MM.1S (cell line): ENCODE measurements at regions not wholly inside any gene's neighbourhood (a gene's known extent, or its start where the extent isn't known, plus 50 kb on each side); places are given as distances from the start of the nearest gene placed in this dataset.

ENCODE experiments used
- DNase-seq: peaks from one replicate; pipeline ENCODE4 v3.0.0-alpha.2; 2015
- H2AFZ ChIP-seq: fragments of 300-600 bp; sonication (generic); 2 replicates; pipeline ENCODE4 v1.6.0; 2016; ENCODE audit warnings: antibody characterized with exemption, low read length
- H3F3A ChIP-seq: fragments of 300-600 bp; sonication (generic); 2 replicates; pipeline ENCODE4 v1.6.1; 2016; ENCODE audit warnings: mild to moderate bottlenecking, antibody characterized with exemption, low read length, moderate library complexity, mixed read lengths; ENCODE audit not compliant: insufficient read depth
- H3K27ac ChIP-seq: fragments of 300-600 bp; sonication (generic); 2 replicates; pipeline ENCODE4 v1.5.1; 2016; ENCODE audit warnings: mild to moderate bottlenecking, low read length
- H3K27me3 ChIP-seq: fragments of 300-600 bp; sonication (generic); replicated peaks from 2 replicates; pipeline ENCODE4 v1.6.0; 2016; ENCODE audit warnings: low read length; ENCODE audit not compliant: insufficient read depth
- H3K36me3 ChIP-seq: fragments of 300-600 bp; sonication (generic); replicated peaks from 2 replicates; pipeline ENCODE4 v1.6.1; 2016; ENCODE audit warnings: mild to moderate bottlenecking, low read length, mixed read lengths; ENCODE audit not compliant: insufficient read depth
- H3K4me1 ChIP-seq: fragments of 300-600 bp; sonication (generic); 2 replicates; pipeline ENCODE4 v1.6.1; 2016; ENCODE audit warnings: low read length, mixed read lengths
- H3K4me2 ChIP-seq: fragments of 300-600 bp; sonication (generic); 2 replicates; pipeline ENCODE4 v1.6.0; 2016; ENCODE audit warnings: low read depth, low read length
- H3K4me3 ChIP-seq: fragments of 300-600 bp; sonication (generic); 2 replicates; pipeline ENCODE4 v1.5.1; 2016; ENCODE audit warnings: low read length, mixed read lengths
- H3K79me2 ChIP-seq: fragments of 300-600 bp; sonication (generic); 2 replicates; pipeline ENCODE4 v1.6.1; 2016; ENCODE audit warnings: mixed run types, low read length, mixed read lengths
- H3K9ac ChIP-seq: fragments of 300-600 bp; sonication (generic); 2 replicates; pipeline ENCODE4 v1.6.1; 2016; ENCODE audit warnings: low read length, mixed read lengths
- H3K9me2 ChIP-seq: fragments of 300-600 bp; sonication (generic); replicated peaks from 2 replicates; pipeline ENCODE4 v1.6.1; 2016; ENCODE audit warnings: mild to moderate bottlenecking, low read length, mixed read lengths; ENCODE audit not compliant: insufficient read depth
- H3K9me3 ChIP-seq: fragments of 300-600 bp; sonication (generic); replicated peaks from 2 replicates; pipeline ENCODE4 v1.6.1; 2016; ENCODE audit warnings: mild to moderate bottlenecking, low read length, mixed read lengths; ENCODE audit not compliant: insufficient read depth
- H4K20me1 ChIP-seq: fragments of 300-600 bp; sonication (generic); 2 replicates; pipeline ENCODE4 v1.6.1; 2016; ENCODE audit warnings: mild to moderate bottlenecking, low read length, moderate library complexity, mixed read lengths; ENCODE audit not compliant: insufficient read depth
- EZH2 ChIP-seq: fragments of 300-600 bp; sonication (generic); optimal IDR thresholded peaks from 2 replicates; pipeline ENCODE3; 2017; ENCODE audit warnings: low read depth, mild to moderate bottlenecking, antibody characterized with exemption, low read length, mixed read lengths
- EZH2phosphoT487 ChIP-seq: fragments of 300-600 bp; sonication (generic); IDR thresholded peaks from 2 replicates; pipeline ENCODE4 v1.6.1; 2018; ENCODE audit warnings: antibody characterized with exemption, low read length
- TF ChIP-seq, protein P1 (sequence below): fragments of 300-600 bp; sonication (generic); IDR thresholded peaks from 2 replicates; pipeline ENCODE4 v1.5.1; 2016; ENCODE audit warnings: antibody characterized with exemption, low read length, mixed read lengths

- TF ChIP-seq EZH2 (no peak), EZH2phosphoT487 (no peak)
- TF ChIP-seq, protein P1, sequence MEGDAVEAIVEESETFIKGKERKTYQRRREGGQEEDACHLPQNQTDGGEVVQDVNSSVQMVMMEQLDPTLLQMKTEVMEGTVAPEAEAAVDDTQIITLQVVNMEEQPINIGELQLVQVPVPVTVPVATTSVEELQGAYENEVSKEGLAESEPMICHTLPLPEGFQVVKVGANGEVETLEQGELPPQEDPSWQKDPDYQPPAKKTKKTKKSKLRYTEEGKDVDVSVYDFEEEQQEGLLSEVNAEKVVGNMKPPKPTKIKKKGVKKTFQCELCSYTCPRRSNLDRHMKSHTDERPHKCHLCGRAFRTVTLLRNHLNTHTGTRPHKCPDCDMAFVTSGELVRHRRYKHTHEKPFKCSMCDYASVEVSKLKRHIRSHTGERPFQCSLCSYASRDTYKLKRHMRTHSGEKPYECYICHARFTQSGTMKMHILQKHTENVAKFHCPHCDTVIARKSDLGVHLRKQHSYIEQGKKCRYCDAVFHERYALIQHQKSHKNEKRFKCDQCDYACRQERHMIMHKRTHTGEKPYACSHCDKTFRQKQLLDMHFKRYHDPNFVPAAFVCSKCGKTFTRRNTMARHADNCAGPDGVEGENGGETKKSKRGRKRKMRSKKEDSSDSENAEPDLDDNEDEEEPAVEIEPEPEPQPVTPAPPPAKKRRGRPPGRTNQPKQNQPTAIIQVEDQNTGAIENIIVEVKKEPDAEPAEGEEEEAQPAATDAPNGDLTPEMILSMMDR = no peak
- DNase-seq = no peak
- Histone ChIP-seq H3K4me1 (no peaks in the 10 kb centered on the region), H3K9me2 (no peaks in the 10 kb centered on the region), H3K4me3 (no peak overlapping the region), H3K36me3 (no peaks in the 10 kb centered on the region), H3K27me3 (no peaks in the 10 kb centered on the region), H3K27ac (no peak overlapping the region), H3K9ac (no peak overlapping the region), H4K20me1 (no peaks in the 10 kb centered on the region), H3K9me3 (no peaks in the 10 kb centered on the region), H3K4me2 (no peak overlapping the region), H2AFZ (no peak overlapping the region), H3K79me2 (no peaks in the 10 kb centered on the region), H3F3A (no peaks in the 10 kb centered on the region)
Observed at GRCh38 chr10:2910656-2911055, 156.7 kb upstream of the PFKP start.

DNA sequence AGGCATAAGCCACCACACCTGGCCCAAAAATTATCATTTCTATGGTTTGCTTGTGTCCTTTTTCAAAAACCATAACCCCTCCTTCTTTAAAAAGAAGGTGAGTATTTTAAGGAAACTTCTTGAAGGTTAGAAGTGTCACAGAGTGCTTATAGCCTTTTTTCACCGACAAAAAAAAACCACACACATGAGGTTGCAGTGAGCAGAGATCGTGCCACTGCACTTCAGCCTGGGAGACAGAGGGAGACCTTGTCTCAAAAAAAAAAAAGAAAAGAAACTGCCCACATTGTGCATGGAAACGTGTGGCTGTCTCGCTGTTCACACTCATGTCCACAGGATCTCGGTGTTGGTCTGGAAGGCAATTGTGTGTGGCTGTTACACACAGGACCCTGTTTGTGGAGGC is 157.4 kb upstream of the PFKP start:
- Histone ChIP-seq H3K4me2 (no peak overlapping the region), H3K9me2 (no peaks in the 10 kb centered on the region), H3K9ac (no peak overlapping the region), H3K27ac (no peak overlapping the region), H3K36me3 (no peaks in the 10 kb centered on the region), H3K79me2 (no peaks in the 10 kb centered on the region), H3K9me3 (no peaks in the 10 kb centered on the region), H3F3A (no peaks in the 10 kb centered on the region), H3K4me3 (no peak overlapping the region), H2AFZ (no peak overlapping the region), H3K4me1 (no peaks in the 10 kb centered on the region), H4K20me1 (no peaks in the 10 kb centered on the region), H3K27me3 (no peaks in the 10 kb centered on the region)
- no peak for TF ChIP-seq EZH2
- no peak for TF ChIP-seq EZH2phosphoT487
- TF ChIP-seq, protein P1 = no peak
- DNase-seq = no peak

GRCh38 chr10:2908851-2909630 is 158.3 kb upstream of the PFKP start:
- Histone ChIP-seq H3F3A (no peaks in the 10 kb centered on the region), H4K20me1 (no peaks in the 10 kb centered on the region), H3K4me2 (no peak overlapping the region), H3K9me3 (no peaks in the 10 kb centered on the region), H3K4me3 (no peak overlapping the region), H3K27ac (no peak overlapping the region), H3K9me2 (no peaks in the 10 kb centered on the region), H3K36me3 (no peaks in the 10 kb centered on the region), H3K4me1 (no peaks in the 10 kb centered on the region), H3K9ac (no peak overlapping the region), H2AFZ (no peak overlapping the region), H3K79me2 (no peaks in the 10 kb centered on the region), H3K27me3 (no peaks in the 10 kb centered on the region)
- TF ChIP-seq EZH2 = no peak
- TF ChIP-seq, protein P1 = no peak
- no peak for TF ChIP-seq EZH2phosphoT487
- DNase-seq = peak; percentile 23
